Type B pancreatic cell (in vitro differentiated cells): ENCODE measurements at regions not wholly inside any gene's neighbourhood (a gene's known extent, or its start where the extent isn't known, plus 50 kb on each side); places are given as distances from the start of the nearest gene placed in this dataset.

Experiments used
- DNase-seq: peaks from one replicate; pipeline ENCODE4 v3.0.0; 2021; ENCODE audit warnings: mixed read lengths; ENCODE audit not compliant: unreplicated experiment; ENCODE audit errors: extremely low spot score
- H3K27ac Mint-ChIP-seq: 2 replicates; pipeline ENCODE4 v1.8.0; 2021; ENCODE audit warnings: mild to moderate bottlenecking, mixed read lengths
- H3K27me3 Mint-ChIP-seq: 2 replicates; pipeline ENCODE4 v1.8.0; 2021; ENCODE audit warnings: mixed read lengths
- H3K36me3 Mint-ChIP-seq: 2 replicates; pipeline ENCODE4 v1.8.0; 2021; ENCODE audit warnings: mixed read lengths
- H3K4me1 Mint-ChIP-seq: one replicate; pipeline ENCODE4 v1.8.0; 2021; ENCODE audit warnings: mixed read lengths; ENCODE audit not compliant: unreplicated experiment
- H3K4me3 Mint-ChIP-seq: 2 replicates; pipeline ENCODE4 v1.8.0; 2021; ENCODE audit warnings: mild to moderate bottlenecking, mixed read lengths
- H3K9me3 Mint-ChIP-seq: 2 replicates; pipeline ENCODE4 v1.8.0; 2021; ENCODE audit warnings: mixed read lengths
- TF ChIP-seq, protein P1 (sequence below): fragments of 200-600 bp; sonication (generic); conservative IDR thresholded peaks from 2 replicates; pipeline ENCODE4 v1.5.0; 2021; ENCODE audit warnings: antibody characterized with exemption, mild to moderate bottlenecking

DNA sequence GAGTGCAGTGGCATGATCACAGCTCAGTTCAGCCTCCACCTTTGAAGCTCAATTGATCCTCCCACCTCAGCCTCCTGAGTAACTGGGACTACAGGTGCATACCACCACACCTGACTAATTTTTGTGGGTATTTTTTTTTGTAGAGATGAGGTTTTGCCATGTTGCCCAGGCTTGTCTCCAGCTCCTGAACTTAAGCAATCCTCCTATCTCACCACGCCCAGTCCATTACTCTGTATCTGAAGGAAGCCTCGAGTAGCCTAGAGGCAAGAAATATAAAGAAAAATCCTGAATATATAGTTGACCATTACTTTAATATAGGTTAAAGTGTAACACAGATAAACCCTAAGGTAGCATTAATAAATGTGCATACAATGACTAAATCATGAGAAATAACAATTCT is 686.8 kb upstream of the PIK3C3 start:
- Mint-ChIP-seq H3K4me1 (no peaks in the 10 kb centered on the region), H3K27ac (no peak overlapping the region), H3K36me3 (no peaks in the 10 kb centered on the region), H3K27me3 (no peaks in the 10 kb centered on the region), H3K4me3 (no peak overlapping the region), H3K9me3 (no peaks in the 10 kb centered on the region)
- TF ChIP-seq, protein P1, sequence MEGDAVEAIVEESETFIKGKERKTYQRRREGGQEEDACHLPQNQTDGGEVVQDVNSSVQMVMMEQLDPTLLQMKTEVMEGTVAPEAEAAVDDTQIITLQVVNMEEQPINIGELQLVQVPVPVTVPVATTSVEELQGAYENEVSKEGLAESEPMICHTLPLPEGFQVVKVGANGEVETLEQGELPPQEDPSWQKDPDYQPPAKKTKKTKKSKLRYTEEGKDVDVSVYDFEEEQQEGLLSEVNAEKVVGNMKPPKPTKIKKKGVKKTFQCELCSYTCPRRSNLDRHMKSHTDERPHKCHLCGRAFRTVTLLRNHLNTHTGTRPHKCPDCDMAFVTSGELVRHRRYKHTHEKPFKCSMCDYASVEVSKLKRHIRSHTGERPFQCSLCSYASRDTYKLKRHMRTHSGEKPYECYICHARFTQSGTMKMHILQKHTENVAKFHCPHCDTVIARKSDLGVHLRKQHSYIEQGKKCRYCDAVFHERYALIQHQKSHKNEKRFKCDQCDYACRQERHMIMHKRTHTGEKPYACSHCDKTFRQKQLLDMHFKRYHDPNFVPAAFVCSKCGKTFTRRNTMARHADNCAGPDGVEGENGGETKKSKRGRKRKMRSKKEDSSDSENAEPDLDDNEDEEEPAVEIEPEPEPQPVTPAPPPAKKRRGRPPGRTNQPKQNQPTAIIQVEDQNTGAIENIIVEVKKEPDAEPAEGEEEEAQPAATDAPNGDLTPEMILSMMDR: no peak
- no peak for DNase-seq

DNA sequence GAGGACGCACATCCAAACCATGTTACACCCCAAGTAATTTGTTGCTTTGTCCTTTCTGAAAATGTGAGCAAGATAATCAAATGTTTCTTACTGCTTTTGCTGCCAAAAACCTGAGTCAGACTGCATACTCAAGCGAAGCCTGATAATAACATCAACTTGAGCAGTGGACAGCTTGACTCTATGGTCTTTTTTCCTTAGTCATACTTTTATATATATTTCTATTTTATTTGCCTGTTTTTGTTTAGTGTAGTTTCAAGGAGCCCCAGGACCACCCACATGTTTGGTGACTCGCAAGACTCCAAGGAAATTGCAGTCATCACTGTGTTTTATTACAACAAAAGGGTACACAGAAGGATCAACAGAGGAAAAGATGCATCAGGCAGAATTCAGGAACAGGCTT is 688.4 kb upstream of the PIK3C3 start:
- no peak for DNase-seq
- Mint-ChIP-seq H3K36me3 (no peaks in the 10 kb centered on the region), H3K4me3 (no peak overlapping the region), H3K27ac (no peak overlapping the region), H3K4me1 (no peaks in the 10 kb centered on the region), H3K9me3 (peaks cover 5% of the 10 kb centered on the region), H3K27me3 (no peaks in the 10 kb centered on the region)
- TF ChIP-seq, protein P1: no peak

DNA sequence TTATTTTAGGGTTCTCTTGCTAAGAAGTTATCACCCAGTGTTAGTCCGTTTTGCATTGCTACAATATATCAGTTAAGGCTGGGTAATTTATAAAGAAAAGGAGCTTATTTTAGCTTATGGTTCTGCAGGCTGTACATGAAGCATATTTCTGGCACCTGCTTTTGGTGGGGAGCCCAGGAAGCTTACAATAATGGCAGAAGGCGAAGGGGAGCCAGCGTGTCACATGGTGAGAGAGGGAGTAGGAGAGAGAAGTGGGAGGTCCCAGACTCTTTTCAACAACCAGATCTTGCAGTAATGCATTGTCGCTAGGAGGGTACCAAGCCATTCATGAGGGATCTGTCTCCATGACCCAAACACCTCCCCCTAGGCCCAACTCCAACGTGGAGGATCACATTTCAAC is 688.8 kb upstream of the PIK3C3 start:
- TF ChIP-seq, protein P1: no peak
- Mint-ChIP-seq H3K36me3 (no peaks in the 10 kb centered on the region), H3K27ac (no peak overlapping the region), H3K9me3 (peaks cover 5% of the 10 kb centered on the region), H3K27me3 (no peaks in the 10 kb centered on the region), H3K4me1 (no peaks in the 10 kb centered on the region), H3K4me3 (no peak overlapping the region)
- no peak for DNase-seq

DNA sequence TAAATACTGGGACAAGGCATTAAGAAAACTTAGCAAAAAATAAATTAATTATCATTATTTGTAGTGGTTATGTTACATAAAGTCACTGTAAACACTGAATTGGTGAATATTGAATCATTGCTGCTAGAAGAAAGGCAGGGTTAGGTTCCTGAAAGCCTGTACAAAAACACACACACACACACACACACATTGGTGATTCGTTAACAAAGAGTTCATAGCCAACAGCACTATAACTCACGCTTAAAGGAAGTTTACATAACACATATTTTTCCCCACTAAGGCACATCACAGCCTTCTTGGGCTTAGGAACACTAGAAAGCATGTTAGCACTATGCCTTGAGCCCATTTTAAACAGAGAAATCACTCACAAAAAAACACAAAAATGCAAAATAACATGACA is 690.0 kb upstream of the PIK3C3 start:
- H3K9me3 Mint-ChIP-seq: peaks cover 5% of the 10 kb centered on the region
- H3K4me3 Mint-ChIP-seq: no peak overlapping the region
- DNase-seq: no peak
- no peaks in the 10 kb centered on the region for H3K4me1 Mint-ChIP-seq
- no peaks in the 10 kb centered on the region for H3K36me3 Mint-ChIP-seq
- TF ChIP-seq, protein P1: no peak
- no peaks in the 10 kb centered on the region for H3K27me3 Mint-ChIP-seq
- H3K27ac Mint-ChIP-seq: no peak overlapping the region

DNA sequence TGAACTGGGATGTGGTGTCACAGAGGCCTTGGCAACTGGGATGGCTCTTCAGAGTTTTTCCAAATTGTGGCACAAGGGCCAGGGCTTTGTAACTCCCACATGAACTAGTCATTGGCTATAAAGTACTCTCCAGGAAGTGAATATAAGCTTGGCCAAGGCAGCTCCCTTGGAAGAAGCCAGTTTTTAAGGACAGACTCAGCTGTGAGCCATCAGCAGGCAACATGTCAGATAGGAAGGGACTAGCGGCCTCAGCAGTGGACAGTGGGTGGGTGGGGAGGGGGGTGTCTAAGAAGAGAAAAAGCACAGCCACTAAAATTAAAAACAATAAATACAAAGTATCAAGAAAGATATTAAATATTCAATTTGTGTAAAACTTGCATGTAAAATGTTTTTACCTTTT is 691.1 kb upstream of the PIK3C3 start:
- TF ChIP-seq, protein P1: no peak
- Mint-ChIP-seq H3K4me3 (no peak overlapping the region), H3K9me3 (peaks cover 5% of the 10 kb centered on the region), H3K27me3 (no peaks in the 10 kb centered on the region), H3K4me1 (no peaks in the 10 kb centered on the region), H3K27ac (no peak overlapping the region), H3K36me3 (no peaks in the 10 kb centered on the region)
- DNase-seq: no peak

DNA sequence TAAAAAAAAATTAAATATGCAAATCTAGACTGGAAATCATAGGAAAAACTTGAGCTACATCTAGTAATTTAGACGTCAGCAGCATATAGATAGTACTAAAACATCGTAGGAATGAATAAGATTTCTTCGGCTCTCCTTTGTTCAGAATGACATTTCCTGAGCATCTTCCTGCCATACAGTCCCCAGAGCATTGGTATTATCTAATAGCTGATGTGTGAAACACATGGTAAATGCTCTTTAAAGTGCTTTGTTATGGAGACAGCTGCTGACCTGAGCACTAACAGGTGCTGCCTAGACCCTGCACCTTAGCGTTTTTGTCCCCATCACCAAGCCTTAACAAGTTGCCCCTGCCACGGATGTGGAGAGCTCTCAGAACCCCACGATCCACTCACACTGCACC is 692.3 kb upstream of the PIK3C3 start:
- H3K27ac Mint-ChIP-seq: no peak overlapping the region
- no peak for DNase-seq
- H3K36me3 Mint-ChIP-seq: no peaks in the 10 kb centered on the region
- H3K9me3 Mint-ChIP-seq: peaks cover 5% of the 10 kb centered on the region
- no peaks in the 10 kb centered on the region for H3K27me3 Mint-ChIP-seq
- H3K4me1 Mint-ChIP-seq: no peaks in the 10 kb centered on the region
- H3K4me3 Mint-ChIP-seq: no peak overlapping the region
- TF ChIP-seq, protein P1: no peak
